Immature natural killer cell (primary cell): ENCODE measurements at regions not wholly inside any gene's neighbourhood (a gene's known extent, or its start where the extent isn't known, plus 50 kb on each side); places are given as distances from the start of the nearest gene placed in this dataset.

Experiments
- DNase-seq, 3 donors: peaks; one replicate each; pipeline ENCODE4 v3.0.0; 2022; ENCODE audit warnings: mixed read lengths in 1 of 3
- H3K27ac Mint-ChIP-seq, 6 donors: one replicate each; pipeline ENCODE4 v1.8.0; 2020; ENCODE audit warnings: mixed read lengths in 6 of 6, mild to moderate bottlenecking in 5 of 6, inconsistent platforms in 4 of 6, moderate library complexity in 3 of 6
- H3K27me3 Mint-ChIP-seq, 3 donors: one replicate each; pipeline ENCODE4 v1.8.0; 2020 to 2021; ENCODE audit warnings: low read depth in 3 of 3, mild to moderate bottlenecking in 3 of 3, mixed read lengths in 3 of 3, moderate library complexity in 3 of 3, inconsistent platforms in 1 of 3
- H3K36me3 Mint-ChIP-seq, 3 donors: one replicate each; pipeline ENCODE4 v1.8.0; 2020; ENCODE audit warnings: mixed read lengths in 3 of 3, inconsistent platforms in 2 of 3, mild to moderate bottlenecking in 2 of 3
- H3K4me1 Mint-ChIP-seq, 2 donors: one replicate each; pipeline ENCODE4 v1.8.0; 2020; ENCODE audit warnings: inconsistent platforms in 2 of 2, mild to moderate bottlenecking in 2 of 2, mixed read lengths in 2 of 2, moderate library complexity in 1 of 2
- H3K4me3 Mint-ChIP-seq, 5 donors: one replicate each; pipeline ENCODE4 v1.8.0; 2020; ENCODE audit warnings: mild to moderate bottlenecking in 5 of 5, mixed read lengths in 5 of 5, inconsistent platforms in 3 of 5, moderate library complexity in 3 of 5
- H3K9me3 Mint-ChIP-seq, 6 donors: one replicate each; pipeline ENCODE4 v1.8.0; 2020; ENCODE audit warnings: mild to moderate bottlenecking in 6 of 6, mixed read lengths in 6 of 6, inconsistent platforms in 4 of 6, moderate library complexity in 3 of 6

- Mint-ChIP-seq H3K9me3 (peaks cover 0 to 2% (median 0%) of the 10 kb centered on the region in 6 donors), H3K4me3 (no peak overlapping the region), H3K36me3 (peaks cover 0 to 13% (median 4%) of the 10 kb centered on the region in 3 donors), H3K4me1 (peaks cover under 1 to 2% of the 10 kb centered on the region in 2 donors), H3K27ac (no peak overlapping the region), H3K27me3 (peaks cover 2 to 6% (median 3%) of the 10 kb centered on the region in 3 donors)
- no peak for DNase-seq
These were observed 302.8 kb upstream of the CRIM1 start for GRCh38 chr2:36052819-36053218.

GRCh38 chr2:36044411-36044810, 311.2 kb upstream of the CRIM1 start:
- H3K9me3 Mint-ChIP-seq = peaks cover 0 to 6% (median 0%) of the 10 kb centered on the region in 6 donors
- H3K36me3 Mint-ChIP-seq = peaks cover 0 to 14% (median 0%) of the 10 kb centered on the region in 3 donors
- no peak overlapping the region for H3K4me3 Mint-ChIP-seq
- peaks cover 0 to 2% (median 0%) of the 10 kb centered on the region in 3 donors for H3K27me3 Mint-ChIP-seq
- no peak overlapping the region for H3K27ac Mint-ChIP-seq
- peaks cover 4 to 7% of the 10 kb centered on the region in 2 donors for H3K4me1 Mint-ChIP-seq
- no peak for DNase-seq

- H3K4me1 Mint-ChIP-seq = peaks cover 1 to 11% of the 10 kb centered on the region in 2 donors
- no peak for DNase-seq
- peaks cover 3 to 4% (median 3%) of the 10 kb centered on the region in 3 donors for H3K27me3 Mint-ChIP-seq
- H3K4me3 Mint-ChIP-seq = no peak overlapping the region
- no peak overlapping the region for H3K27ac Mint-ChIP-seq
- H3K9me3 Mint-ChIP-seq = peaks cover 0 to 7% (median 0%) of the 10 kb centered on the region in 6 donors
- H3K36me3 Mint-ChIP-seq = peaks cover 0 to 8% (median 7%) of the 10 kb centered on the region in 3 donors
These were observed 320.4 kb upstream of the CRIM1 start for GRCh38 chr2:36035137-36035536.

GRCh38 chr2:36032046-36032445, 323.5 kb upstream of the CRIM1 start:
- peaks cover 0 to 7% (median 0%) of the 10 kb centered on the region in 6 donors for H3K9me3 Mint-ChIP-seq
- H3K36me3 Mint-ChIP-seq = peaks cover 0 to 8% (median 7%) of the 10 kb centered on the region in 3 donors
- H3K27me3 Mint-ChIP-seq = peaks cover 2 to 3% (median 3%) of the 10 kb centered on the region in 3 donors
- no peak overlapping the region for H3K4me3 Mint-ChIP-seq
- peaks cover 1 to 11% of the 10 kb centered on the region in 2 donors for H3K4me1 Mint-ChIP-seq
- H3K27ac Mint-ChIP-seq = no peak overlapping the region
- DNase-seq = no peak

GRCh38 chr2:36031471-36031870, 324.1 kb upstream of the CRIM1 start:
- peaks cover 2 to 3% (median 3%) of the 10 kb centered on the region in 3 donors for H3K27me3 Mint-ChIP-seq
- peaks cover 1 to 11% of the 10 kb centered on the region in 2 donors for H3K4me1 Mint-ChIP-seq
- DNase-seq = no peak
- no peak overlapping the region for H3K27ac Mint-ChIP-seq
- H3K36me3 Mint-ChIP-seq = peaks cover 0 to 2% (median 2%) of the 10 kb centered on the region in 3 donors
- peaks cover 0 to 3% (median 0%) of the 10 kb centered on the region in 6 donors for H3K9me3 Mint-ChIP-seq
- H3K4me3 Mint-ChIP-seq = no peak overlapping the region

GRCh38 chr2:36027616-36028015, 328.0 kb upstream of the CRIM1 start:
- Mint-ChIP-seq H3K27me3 (peaks cover 0 to 3% (median 0%) of the 10 kb centered on the region in 3 donors), H3K36me3 (no peaks in the 10 kb centered on the region), H3K4me3 (no peak overlapping the region), H3K4me1 (peaks cover 1 to 11% of the 10 kb centered on the region in 2 donors), H3K9me3 (no peaks in the 10 kb centered on the region), H3K27ac (no peak overlapping the region)
- DNase-seq = no peak

GRCh38 chr2:36013064-36013463, 342.5 kb upstream of the CRIM1 start:
- Mint-ChIP-seq H3K27me3 (peaks cover 0 to 5% (median 0%) of the 10 kb centered on the region in 3 donors), H3K4me3 (no peak overlapping the region), H3K4me1 (no peaks in the 10 kb centered on the region), H3K27ac (no peak overlapping the region), H3K36me3 (no peaks in the 10 kb centered on the region), H3K9me3 (no peaks in the 10 kb centered on the region)
- DNase-seq = no peak

GRCh38 chr2:36006444-36006843, 349.1 kb upstream of the CRIM1 start:
- DNase-seq = no peak
- no peak overlapping the region for H3K4me3 Mint-ChIP-seq
- no peaks in the 10 kb centered on the region for H3K27me3 Mint-ChIP-seq
- no peak overlapping the region for H3K27ac Mint-ChIP-seq
- no peaks in the 10 kb centered on the region for H3K4me1 Mint-ChIP-seq
- H3K36me3 Mint-ChIP-seq = no peaks in the 10 kb centered on the region
- H3K9me3 Mint-ChIP-seq = no peaks in the 10 kb centered on the region

GRCh38 chr2:36002941-36003340, 352.6 kb upstream of the CRIM1 start:
- Mint-ChIP-seq H3K4me1 (no peaks in the 10 kb centered on the region), H3K4me3 (no peak overlapping the region), H3K27ac (no peak overlapping the region), H3K36me3 (no peaks in the 10 kb centered on the region), H3K9me3 (no peaks in the 10 kb centered on the region), H3K27me3 (no peaks in the 10 kb centered on the region)
- no peak for DNase-seq

- DNase-seq = no peak
- H3K4me3 Mint-ChIP-seq = no peak overlapping the region
- H3K36me3 Mint-ChIP-seq = peaks cover 7 to 9% (median 8%) of the 10 kb centered on the region in 3 donors
- no peaks in the 10 kb centered on the region for H3K4me1 Mint-ChIP-seq
- H3K9me3 Mint-ChIP-seq = peaks cover 0 to 13% (median 4%) of the 10 kb centered on the region in 6 donors
- peaks cover 3 to 4% (median 3%) of the 10 kb centered on the region in 3 donors for H3K27me3 Mint-ChIP-seq
- no peak overlapping the region for H3K27ac Mint-ChIP-seq
These were observed 358.1 kb upstream of the CRIM1 start for GRCh38 chr2:35997488-35997887.

- H3K4me3 Mint-ChIP-seq = no peak overlapping the region
- peaks cover 2 to 10% (median 3%) of the 10 kb centered on the region in 3 donors for H3K36me3 Mint-ChIP-seq
- peaks cover 0 to 8% (median 2%) of the 10 kb centered on the region in 6 donors for H3K9me3 Mint-ChIP-seq
- H3K4me1 Mint-ChIP-seq = peaks cover 5% of the 10 kb centered on the region in 2 donors
- no peak for DNase-seq
- H3K27ac Mint-ChIP-seq = no peak overlapping the region
- H3K27me3 Mint-ChIP-seq = peaks cover 1 to 5% (median 4%) of the 10 kb centered on the region in 3 donors
These were observed 366.1 kb upstream of the CRIM1 start for GRCh38 chr2:35989503-35989902.

- peaks cover 0 to 4% (median 0%) of the 10 kb centered on the region in 6 donors for H3K9me3 Mint-ChIP-seq
- no peak overlapping the region for H3K27ac Mint-ChIP-seq
- DNase-seq = no peak
- peaks cover 5 to 6% of the 10 kb centered on the region in 2 donors for H3K4me1 Mint-ChIP-seq
- H3K36me3 Mint-ChIP-seq = peaks cover 0 to 7% (median 0%) of the 10 kb centered on the region in 3 donors
- H3K4me3 Mint-ChIP-seq = no peak overlapping the region
- peaks cover 0 to 4% (median 3%) of the 10 kb centered on the region in 3 donors for H3K27me3 Mint-ChIP-seq
These were observed 366.5 kb upstream of the CRIM1 start for GRCh38 chr2:35989040-35989439.

- Mint-ChIP-seq H3K9me3 (no peaks in the 10 kb centered on the region), H3K4me3 (no peak overlapping the region), H3K36me3 (peaks cover 0 to 7% (median 0%) of the 10 kb centered on the region in 3 donors), H3K27ac (no peak overlapping the region), H3K27me3 (peaks cover 2 to 3% (median 2%) of the 10 kb centered on the region in 3 donors), H3K4me1 (peaks cover 5 to 6% of the 10 kb centered on the region in 2 donors)
- no peak for DNase-seq
These were observed 368.7 kb upstream of the CRIM1 start for GRCh38 chr2:35986871-35987270.

- Mint-ChIP-seq H3K4me1 (peaks cover 10 to 16% of the 10 kb centered on the region in 2 donors), H3K27ac (no peak overlapping the region), H3K4me3 (peak overlapping the region in 4 of 5 donors; percentile 19 to 52 (median 35)), H3K9me3 (no peaks in the 10 kb centered on the region), H3K27me3 (peaks cover 0 to 2% (median 0%) of the 10 kb centered on the region in 3 donors), H3K36me3 (no peaks in the 10 kb centered on the region)
- peak; percentile 6 to 32 (median 21) for DNase-seq
These were observed 377.4 kb upstream of the CRIM1 start for GRCh38 chr2:35978218-35978617.

GRCh38 chr2:35976611-35977010, 379.0 kb upstream of the CRIM1 start:
- DNase-seq = no peak
- H3K36me3 Mint-ChIP-seq = no peaks in the 10 kb centered on the region
- H3K27ac Mint-ChIP-seq = no peak overlapping the region
- H3K27me3 Mint-ChIP-seq = no peaks in the 10 kb centered on the region
- no peak overlapping the region for H3K4me3 Mint-ChIP-seq
- H3K4me1 Mint-ChIP-seq = peaks cover 10 to 16% of the 10 kb centered on the region in 2 donors
- H3K9me3 Mint-ChIP-seq = no peaks in the 10 kb centered on the region
